Suprapubic skin (tissue), 4 donors: ENCODE measurements at regions not wholly inside any gene's neighbourhood (a gene's known extent, or its start where the extent isn't known, plus 50 kb on each side); places are given as distances from the start of the nearest gene placed in this dataset.

Experiments
- DNase-seq, 2 donors: peaks; one replicate each; pipeline ENCODE4 v3.0.0-alpha.2; 2019; ENCODE audit warnings: low spot score in 2 of 2
- H3K27ac ChIP-seq: fragments of 200-600 bp; sonication (generic); one replicate; pipeline ENCODE4 v1.5.1; 2019
- H3K27me3 ChIP-seq: fragments of 200-600 bp; sonication (generic); one replicate; pipeline ENCODE4 v1.5.1; 2019
- H3K36me3 ChIP-seq: fragments of 200-600 bp; sonication (generic); one replicate; pipeline ENCODE4 v1.5.1; 2019
- H3K4me1 ChIP-seq: fragments of 200-600 bp; sonication (generic); one replicate; pipeline ENCODE4 v1.5.1; 2019
- H3K4me3 ChIP-seq: fragments of 200-600 bp; sonication (generic); one replicate; pipeline ENCODE4 v1.5.1; 2019; ENCODE audit warnings: mild to moderate bottlenecking
- H3K9me3 ChIP-seq: fragments of 200-600 bp; sonication (generic); one replicate; pipeline ENCODE4 v1.5.1; 2019
- CTCF ChIP-seq, 2 donors: fragments of 200-600 bp in 1 of 2; fragments of 450-650 bp in 1 of 2; sonication (generic) in 1 of 2; IDR thresholded peaks; one replicate each; pipeline ENCODE4 v1.5.1; 2016 to 2019; ENCODE audit warnings: antibody characterized with exemption in 2 of 2, mild to moderate bottlenecking in 1 of 2, moderate library complexity in 1 of 2
- EP300 ChIP-seq: sonication (generic); formaldehyde crosslinking; IDR thresholded peaks from one replicate; pipeline ENCODE4 v1.6.1; 2017; ENCODE audit warnings: antibody characterized with exemption
- POLR2A ChIP-seq, 2 donors: fragments of 450-650 bp; IDR thresholded peaks; one replicate each; pipeline ENCODE4 v1.6.1; 2017; ENCODE audit warnings: antibody characterized with exemption in 2 of 2, mild to moderate bottlenecking in 2 of 2, moderate library complexity in 2 of 2
- POLR2AphosphoS5 ChIP-seq, 3 donors: sonication (generic); formaldehyde crosslinking; IDR thresholded peaks; one replicate each; pipeline ENCODE4 v1.6.1; 2017; ENCODE audit warnings: antibody characterized with exemption in 3 of 3
- WGBS: methylation state at CpG from one replicate; pipeline ENCODE4 v1.1.5; 2018; 5-methylcytosine and 5-hydroxymethylcytosine counted together

GRCh38 chr3:147737376-147737775 is 328.2 kb downstream of the ZIC1 start:
- Histone ChIP-seq H3K9me3 (no peaks in the 10 kb centered on the region), H3K27me3 (no peaks in the 10 kb centered on the region), H3K4me3 (no peak overlapping the region), H3K27ac (no peak overlapping the region), H3K4me1 (no peaks in the 10 kb centered on the region), H3K36me3 (no peaks in the 10 kb centered on the region)
- TF ChIP-seq EP300 (no peak), POLR2A (IDR thresholded peaks at IDR 0.05) (no peak), CTCF (IDR thresholded peaks at IDR 0.05) (no peak), POLR2AphosphoS5 (IDR thresholded peaks at IDR 0.05) (no peak)
- 71% methylated on average over 1 of the region's 1 CpG for WGBS
- no peak for DNase-seq

GRCh38 chr3:147740928-147741327 is 331.8 kb downstream of the ZIC1 start:
- Histone ChIP-seq H3K4me3 (no peak overlapping the region), H3K27ac (no peak overlapping the region), H3K27me3 (no peaks in the 10 kb centered on the region), H3K9me3 (no peaks in the 10 kb centered on the region), H3K36me3 (no peaks in the 10 kb centered on the region), H3K4me1 (no peaks in the 10 kb centered on the region)
- DNase-seq: no peak
- WGBS: 87% methylated on average over 1 of the region's 1 CpG
- TF ChIP-seq POLR2A (IDR thresholded peaks at IDR 0.05): no peak
- TF ChIP-seq CTCF (IDR thresholded peaks at IDR 0.05): no peak
- no peak for TF ChIP-seq EP300
- no peak for TF ChIP-seq POLR2AphosphoS5 (IDR thresholded peaks at IDR 0.05)

- no peaks in the 10 kb centered on the region for H3K36me3 ChIP-seq
- whole genome bisulfite sequencing: 38% methylated on average over 2 of the region's 2 CpGs
- H3K9me3 ChIP-seq: no peaks in the 10 kb centered on the region
- H3K4me3 ChIP-seq: no peak overlapping the region
- H3K27me3 ChIP-seq: no peaks in the 10 kb centered on the region
- TF ChIP-seq EP300: no peak
- no peak for TF ChIP-seq POLR2A (IDR thresholded peaks at IDR 0.05)
- no peak for TF ChIP-seq POLR2AphosphoS5 (IDR thresholded peaks at IDR 0.05)
- no peak for TF ChIP-seq CTCF (IDR thresholded peaks at IDR 0.05)
- DNase-seq: no peak
- no peaks in the 10 kb centered on the region for H3K4me1 ChIP-seq
- no peak overlapping the region for H3K27ac ChIP-seq
Measured at GRCh38 chr3:147744967-147745366, 335.8 kb downstream of the ZIC1 start.

GRCh38 chr3:147755310-147755709 is 346.1 kb downstream of the ZIC1 start:
- DNase-seq: no peak
- peaks cover 5% of the 10 kb centered on the region for H3K4me1 ChIP-seq
- H3K9me3 ChIP-seq: no peaks in the 10 kb centered on the region
- WGBS: 79% methylated on average over 3 of the region's 3 CpGs
- TF ChIP-seq POLR2AphosphoS5 (IDR thresholded peaks at IDR 0.05): no peak
- TF ChIP-seq EP300: no peak
- no peak for TF ChIP-seq POLR2A (IDR thresholded peaks at IDR 0.05)
- TF ChIP-seq CTCF (IDR thresholded peaks at IDR 0.05): no peak
- no peaks in the 10 kb centered on the region for H3K36me3 ChIP-seq
- H3K27ac ChIP-seq: no peak overlapping the region
- no peak overlapping the region for H3K4me3 ChIP-seq
- peaks cover 2% of the 10 kb centered on the region for H3K27me3 ChIP-seq

GRCh38 chr3:147756476-147756875 is 347.3 kb downstream of the ZIC1 start:
- no peak for DNase-seq
- no peaks in the 10 kb centered on the region for H3K36me3 ChIP-seq
- no peaks in the 10 kb centered on the region for H3K9me3 ChIP-seq
- H3K4me1 ChIP-seq: peaks cover 5% of the 10 kb centered on the region
- H3K27ac ChIP-seq: no peak overlapping the region
- no peak for TF ChIP-seq CTCF (IDR thresholded peaks at IDR 0.05)
- H3K4me3 ChIP-seq: no peak overlapping the region
- no peaks in the 10 kb centered on the region for H3K27me3 ChIP-seq
- WGBS: 76% methylated on average over 3 of the region's 3 CpGs
